Spleen (tissue), 7 donors: ENCODE measurements at regions not wholly inside any gene's neighbourhood (a gene's known extent, or its start where the extent isn't known, plus 50 kb on each side); places are given as distances from the start of the nearest gene placed in this dataset.

ENCODE experiments used
- CTCF ChIP-seq, 11 experiments: fragments of 200-600 bp in 7 of 11; fragments of 450-650 bp in 4 of 11; sonication (generic) in 4 of 11; IDR thresholded peaks in 8 of 11; conservative IDR thresholded peaks in 3 of 11; 1 replicate in 7 of 11; 2 replicates in 4 of 11; pipeline versions ENCODE4 v1.4.0 to v1.8.0; 2016 to 2021; ENCODE audit warnings: antibody characterized with exemption in 11 of 11, inconsistent platforms in 4 of 11, mild to moderate bottlenecking in 1 of 11
- POLR2A ChIP-seq, 3 donors: fragments of 450-650 bp; IDR thresholded peaks; one replicate each; pipeline ENCODE4 v1.5.1; 2017; ENCODE audit warnings: antibody characterized with exemption in 3 of 3, mild to moderate bottlenecking in 1 of 3
- POLR2AphosphoS5 ChIP-seq, 3 donors: sonication (generic); formaldehyde crosslinking; IDR thresholded peaks; one replicate each; pipeline ENCODE4 v1.5.1; 2017; ENCODE audit warnings: antibody characterized with exemption in 3 of 3
- donor health status: DM: no; HTN: no; CAD: no; lungs with moderate emphysema.
- donor health status: DM: no; HTN: no; CAD: no.
- donor health status: DM: no; HTN: no; CAD: no.

GRCh38 chr17:77440560-77440981 lies 299.8 kb downstream of the SEC14L1 start:
- no peak for TF ChIP-seq CTCF (IDR thresholded peaks at IDR 0.05 in 8 of 11, conservative IDR thresholded peaks at IDR 0.05 in 3 of 11)
- no peak for TF ChIP-seq POLR2A (IDR thresholded peaks at IDR 0.05)
- TF ChIP-seq POLR2AphosphoS5 (IDR thresholded peaks at IDR 0.05): peak; percentile 70 to 78 (median 75)
